H9 (cell line): ENCODE measurements at regions not wholly inside any gene's neighbourhood (a gene's known extent, or its start where the extent isn't known, plus 50 kb on each side); places are given as distances from the start of the nearest gene placed in this dataset.

ENCODE experiments used
- DNase-seq: peaks from one replicate; pipeline ENCODE4 v3.0.0-alpha.2; 2017
- H2AFZ ChIP-seq: one replicate; pipeline ENCODE4 v1.6.1; 2013; ENCODE audit warnings: mild to moderate bottlenecking, low read length, control low read depth, moderate library complexity
- H2AK5ac ChIP-seq: 2 replicates; pipeline ENCODE4 v1.6.1; 2013; ENCODE audit warnings: low read length, control low read depth, mixed read lengths; ENCODE audit not compliant: insufficient read length
- H2BK120ac ChIP-seq: one replicate; pipeline ENCODE4 v1.6.1; 2013; ENCODE audit warnings: low read depth, mild to moderate bottlenecking, low read length, control low read depth, inconsistent platforms; ENCODE audit not compliant: poor library complexity, severe bottlenecking
- H2BK12ac ChIP-seq: 2 replicates; pipeline ENCODE4 v1.6.1; 2013; ENCODE audit warnings: low read length, control low read depth, mixed read lengths, low read depth; ENCODE audit not compliant: insufficient read length
- H2BK15ac ChIP-seq: 2 replicates; pipeline ENCODE4 v1.6.1; 2013; ENCODE audit warnings: low read depth, low read length, control low read depth
- H2BK20ac ChIP-seq: one replicate; pipeline ENCODE4 v1.6.1; 2013; ENCODE audit warnings: low read depth, mild to moderate bottlenecking, low read length, control low read depth, inconsistent platforms; ENCODE audit not compliant: poor library complexity, severe bottlenecking
- H2BK5ac ChIP-seq: 2 replicates; pipeline ENCODE4 v1.6.1; 2013; ENCODE audit warnings: low read length, control low read depth, mixed read lengths; ENCODE audit not compliant: insufficient read length
- H3K14ac ChIP-seq: 2 replicates; pipeline ENCODE4 v1.6.1; 2013; ENCODE audit warnings: low read length, control low read depth; ENCODE audit not compliant: insufficient read depth
- H3K18ac ChIP-seq: 2 replicates; pipeline ENCODE4 v1.6.1; 2013; ENCODE audit warnings: low read depth, mild to moderate bottlenecking, mixed read lengths, low read length, control low read depth; ENCODE audit not compliant: insufficient read length
- H3K23ac ChIP-seq: 2 replicates; pipeline ENCODE4 v1.6.1; 2013; ENCODE audit warnings: low read length, control low read depth, mixed read lengths, low read depth; ENCODE audit not compliant: insufficient read length
- H3K23me2 ChIP-seq: 2 replicates; pipeline ENCODE4 v1.6.1; 2013; ENCODE audit warnings: low read depth, mild to moderate bottlenecking, mixed read lengths, low read length, control low read depth; ENCODE audit not compliant: insufficient read length, poor library complexity, severe bottlenecking
- H3K27ac ChIP-seq: 2 replicates; pipeline ENCODE4 v1.5.1; 2013; ENCODE audit warnings: low read length, control low read depth, mixed read lengths, low read depth; ENCODE audit not compliant: insufficient read length
- H3K27me3 ChIP-seq: 2 replicates; pipeline ENCODE4 v1.6.1; 2013; ENCODE audit warnings: low read length, control low read depth, inconsistent platforms; ENCODE audit not compliant: insufficient read depth
- H3K4ac ChIP-seq: 2 replicates; pipeline ENCODE4 v1.6.1; 2013; ENCODE audit warnings: low read depth, mild to moderate bottlenecking, control low read depth, inconsistent platforms, low read length, moderate library complexity
- H3K4me1 ChIP-seq: 2 replicates; pipeline ENCODE4 v1.6.1; 2013; ENCODE audit warnings: low read length, control low read depth, inconsistent platforms; ENCODE audit not compliant: insufficient read depth
- H3K4me2 ChIP-seq: 2 replicates; pipeline ENCODE4 v1.6.1; 2013; ENCODE audit warnings: low read length, control low read depth, mixed read lengths; ENCODE audit not compliant: insufficient read length, insufficient read depth
- H3K56ac ChIP-seq: 2 replicates; pipeline ENCODE4 v1.6.1; 2013; ENCODE audit warnings: low read depth, mild to moderate bottlenecking, mixed read lengths, low read length, control low read depth; ENCODE audit not compliant: insufficient read length
- H3K79me1 ChIP-seq: 2 replicates; pipeline ENCODE4 v1.6.1; 2013; ENCODE audit warnings: low read depth, mild to moderate bottlenecking, moderate library complexity, low read length, control low read depth, inconsistent platforms; ENCODE audit not compliant: insufficient read depth, poor library complexity, severe bottlenecking
- H3K79me2 ChIP-seq: 2 replicates; pipeline ENCODE4 v1.6.1; 2013; ENCODE audit warnings: low read length, control low read depth, inconsistent platforms; ENCODE audit not compliant: insufficient read depth
- H3K9ac ChIP-seq: 2 replicates; pipeline ENCODE4 v1.6.1; 2013; ENCODE audit warnings: low read length, control low read depth, mixed read lengths; ENCODE audit not compliant: insufficient read length; ENCODE audit errors: extremely low read depth
- H3K9me3 ChIP-seq: one replicate; pipeline ENCODE4 v1.6.1; 2013; ENCODE audit warnings: low read depth, low read length, inconsistent platforms; ENCODE audit not compliant: control insufficient read depth
- H3T11ph ChIP-seq: one replicate; pipeline ENCODE4 v1.6.1; 2013; ENCODE audit warnings: mild to moderate bottlenecking, low read length, control low read depth, inconsistent platforms
- H4K20me1 ChIP-seq: one replicate; pipeline ENCODE4 v1.6.1; 2013; ENCODE audit not compliant: control insufficient read depth, insufficient read length, insufficient read depth
- H4K5ac ChIP-seq: 2 replicates; pipeline ENCODE4 v1.6.1; 2013; ENCODE audit warnings: low read depth, mild to moderate bottlenecking, mixed read lengths, low read length, control low read depth; ENCODE audit not compliant: insufficient read length
- H4K8ac ChIP-seq: replicated peaks from 2 replicates; pipeline ENCODE4 v1.6.1; 2013; ENCODE audit warnings: low read length, control low read depth, mixed read lengths, low read depth; ENCODE audit not compliant: insufficient read length
- H4K91ac ChIP-seq: 2 replicates; pipeline ENCODE4 v1.6.1; 2013; ENCODE audit warnings: low read depth, mild to moderate bottlenecking, moderate library complexity, mixed read lengths, low read length, control low read depth; ENCODE audit not compliant: insufficient read length
- H3K27ac Mint-ChIP-seq, 3 experiments: 2 replicates in 2 of 3; 3 replicates in 1 of 3; pipeline ENCODE4 v1.8.0; 2020 to 2021; ENCODE audit warnings: mixed read lengths in 3 of 3, mild to moderate bottlenecking in 1 of 3, moderate library complexity in 1 of 3
- H3K27me3 Mint-ChIP-seq: 2 replicates; pipeline ENCODE4 v1.8.0; 2021; ENCODE audit warnings: low read depth, mild to moderate bottlenecking, moderate library complexity, mixed read lengths
- H3K36me3 Mint-ChIP-seq, 3 experiments: 2 replicates in 2 of 3; 3 replicates in 1 of 3; pipeline ENCODE4 v1.8.0; 2020 to 2021; ENCODE audit warnings: low read depth in 3 of 3, mixed read lengths in 3 of 3; ENCODE audit not compliant: insufficient read depth in 1 of 3
- H3K4me1 Mint-ChIP-seq, 2 experiments: 2 replicates each; pipeline ENCODE4 v1.8.0; 2020; ENCODE audit warnings: mixed read lengths in 2 of 2
- H3K4me3 Mint-ChIP-seq, 2 experiments: 2 replicates in 1 of 2; 3 replicates in 1 of 2; pipeline ENCODE4 v1.8.0; 2020 to 2021; ENCODE audit warnings: mild to moderate bottlenecking in 2 of 2, mixed read lengths in 2 of 2, moderate library complexity in 1 of 2
- H3K9me3 Mint-ChIP-seq, 2 experiments: 2 replicates in 1 of 2; 3 replicates in 1 of 2; pipeline ENCODE4 v1.8.0; 2020; ENCODE audit warnings: mild to moderate bottlenecking in 2 of 2, mixed read lengths in 2 of 2, moderate library complexity in 1 of 2
- WGBS: extraction: QIAGEN DNeasy Blood & Tissue Kit; methylation state at CpG from one replicate; pipeline ENCODE4 v1.1.7; 2013; ENCODE audit warnings: missing lambda C conversion rate, low lambda C conversion rate, mixed read lengths; ENCODE audit not compliant: insufficient read length; ENCODE audit errors: extremely low coverage; 5-methylcytosine and 5-hydroxymethylcytosine counted together
- TF ChIP-seq, protein P1 (sequence below): fragments of 200-600 bp; sonication (generic); conservative IDR thresholded peaks from 3 replicates; pipeline ENCODE4 v1.8.0; 2021; ENCODE audit warnings: antibody characterized with exemption, mild to moderate bottlenecking

DNA sequence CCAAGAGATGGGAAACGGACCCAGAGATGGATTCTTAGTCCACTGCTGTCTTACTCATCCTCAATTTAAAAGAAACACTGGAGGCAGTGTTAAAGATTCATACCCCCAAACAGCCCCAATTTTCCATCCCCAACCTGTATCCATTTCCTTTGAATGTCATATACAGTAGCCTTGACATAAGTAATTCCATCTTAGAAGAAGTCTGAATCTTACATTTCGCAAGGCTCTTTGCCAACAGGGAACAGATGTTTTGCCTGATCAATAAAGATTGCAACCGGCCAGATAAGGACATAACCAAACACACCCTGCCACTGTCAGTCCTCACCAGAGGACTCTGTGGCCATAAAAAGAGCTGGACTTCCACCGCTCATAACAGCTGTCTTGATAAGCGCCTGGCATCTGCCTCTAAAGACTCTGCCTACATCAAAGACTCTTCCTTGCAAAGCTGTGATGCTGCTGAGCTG is 59.0 kb upstream of the MED9 start:
- Histone ChIP-seq H4K5ac (no peak overlapping the region), H3K4me2 (no peak overlapping the region), H2AFZ (no peak overlapping the region), H3K9ac (no peak overlapping the region), H3T11ph (no peak overlapping the region), H3K4ac (no peak overlapping the region), H3K27ac (no peak overlapping the region), H3K9me3 (no peaks in the 10 kb centered on the region), H2BK5ac (no peak overlapping the region), H3K23me2 (no peaks in the 10 kb centered on the region), H2BK12ac (no peak overlapping the region), H3K14ac (no peak overlapping the region), H3K18ac (no peak overlapping the region), H2BK20ac (no peak overlapping the region), H2AK5ac (no peak overlapping the region), H3K23ac (no peak overlapping the region), H3K27me3 (no peaks in the 10 kb centered on the region; the same call in 1 of the 2 replicates), H2BK15ac (no peak overlapping the region), H4K8ac (no peak overlapping the region), H2BK120ac (no peak overlapping the region), H3K79me1 (no peaks in the 10 kb centered on the region), H3K56ac (no peak overlapping the region), H4K20me1 (no peaks in the 10 kb centered on the region), H3K79me2 (no peaks in the 10 kb centered on the region), H4K91ac (no peak overlapping the region), H3K4me1 (no peaks in the 10 kb centered on the region)
- Mint-ChIP-seq H3K4me1 (peaks cover 6 to 7% of the 10 kb centered on the region in 2 experiments), H3K27ac (no peak overlapping the region), H3K36me3 (peaks cover 5 to 10% (median 5%) of the 10 kb centered on the region in 3 experiments; a peak in 5 of 7 replicates), H3K27me3 (peaks cover 20% of the 10 kb centered on the region), H3K9me3 (peaks cover 11 to 14% of the 10 kb centered on the region in 2 experiments), H3K4me3 (no peak overlapping the region)
- DNase-seq = no peak
- TF ChIP-seq, protein P1, sequence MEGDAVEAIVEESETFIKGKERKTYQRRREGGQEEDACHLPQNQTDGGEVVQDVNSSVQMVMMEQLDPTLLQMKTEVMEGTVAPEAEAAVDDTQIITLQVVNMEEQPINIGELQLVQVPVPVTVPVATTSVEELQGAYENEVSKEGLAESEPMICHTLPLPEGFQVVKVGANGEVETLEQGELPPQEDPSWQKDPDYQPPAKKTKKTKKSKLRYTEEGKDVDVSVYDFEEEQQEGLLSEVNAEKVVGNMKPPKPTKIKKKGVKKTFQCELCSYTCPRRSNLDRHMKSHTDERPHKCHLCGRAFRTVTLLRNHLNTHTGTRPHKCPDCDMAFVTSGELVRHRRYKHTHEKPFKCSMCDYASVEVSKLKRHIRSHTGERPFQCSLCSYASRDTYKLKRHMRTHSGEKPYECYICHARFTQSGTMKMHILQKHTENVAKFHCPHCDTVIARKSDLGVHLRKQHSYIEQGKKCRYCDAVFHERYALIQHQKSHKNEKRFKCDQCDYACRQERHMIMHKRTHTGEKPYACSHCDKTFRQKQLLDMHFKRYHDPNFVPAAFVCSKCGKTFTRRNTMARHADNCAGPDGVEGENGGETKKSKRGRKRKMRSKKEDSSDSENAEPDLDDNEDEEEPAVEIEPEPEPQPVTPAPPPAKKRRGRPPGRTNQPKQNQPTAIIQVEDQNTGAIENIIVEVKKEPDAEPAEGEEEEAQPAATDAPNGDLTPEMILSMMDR = no peak
- no CpG with 5 or more reads among the region's 5 CpGs for WGBS
